Dermis microvascular lymphatic vessel endothelial cell (primary cell): ENCODE measurements at regions not wholly inside any gene's neighbourhood (a gene's known extent, or its start where the extent isn't known, plus 50 kb on each side); places are given as distances from the start of the nearest gene placed in this dataset.

Source experiments
- DNase-seq, 2 donors: peaks; one replicate each; pipeline versions ENCODE4 v3.0.0 to v3.0.0-alpha.2; 2010; ENCODE audit warnings: low read depth in 2 of 2

GRCh38 chr5:167767795-167768194 lies 523.6 kb upstream of the WWC1 start:
- DNase-seq: no peak

- no peak for DNase-seq
Measured at GRCh38 chr5:167769846-167770413, 521.5 kb upstream of the WWC1 start.

GRCh38 chr5:167770461-167770860 lies 521.0 kb upstream of the WWC1 start:
- no peak for DNase-seq

GRCh38 chr5:167771571-167771970 lies 519.9 kb upstream of the WWC1 start:
- no peak for DNase-seq

- no peak for DNase-seq
Measured at GRCh38 chr5:167773668-167774301, 517.7 kb upstream of the WWC1 start.

- DNase-seq: no peak
Measured at GRCh38 chr5:167777746-167778145, 513.7 kb upstream of the WWC1 start.

GRCh38 chr5:167778228-167778627 lies 513.2 kb upstream of the WWC1 start:
- no peak for DNase-seq

GRCh38 chr5:167779644-167780043 lies 511.8 kb upstream of the WWC1 start:
- DNase-seq: no peak

GRCh38 chr5:167780177-167780576 lies 511.3 kb upstream of the WWC1 start:
- DNase-seq: no peak

- no peak for DNase-seq
Measured at GRCh38 chr5:167783145-167783817, 508.2 kb upstream of the WWC1 start.

- no peak for DNase-seq
Measured at GRCh38 chr5:167785106-167785505, 506.3 kb upstream of the WWC1 start.

- no peak for DNase-seq
Measured at GRCh38 chr5:167785901-167786300, 505.5 kb upstream of the WWC1 start.

- no peak for DNase-seq
Measured at GRCh38 chr5:167786871-167787578, 504.4 kb upstream of the WWC1 start.

GRCh38 chr5:167790045-167790444 lies 501.4 kb upstream of the WWC1 start:
- DNase-seq: no peak

GRCh38 chr5:167790462-167791260 lies 500.8 kb upstream of the WWC1 start:
- DNase-seq: no peak

- no peak for DNase-seq
Measured at GRCh38 chr5:167792514-167792913, 498.9 kb upstream of the WWC1 start.

GRCh38 chr5:167793700-167794099 lies 497.7 kb upstream of the WWC1 start:
- no peak for DNase-seq

- no peak for DNase-seq
Measured at GRCh38 chr5:167794121-167794520, 497.3 kb upstream of the WWC1 start.

- DNase-seq: no peak
Measured at GRCh38 chr5:167796672-167797071, 494.8 kb upstream of the WWC1 start.

- no peak for DNase-seq
Measured at GRCh38 chr5:167797933-167798332, 493.5 kb upstream of the WWC1 start.

- DNase-seq: no peak
Measured at GRCh38 chr5:167798448-167798847, 493.0 kb upstream of the WWC1 start.

- no peak for DNase-seq
Measured at GRCh38 chr5:167800427-167800826, 491.0 kb upstream of the WWC1 start.
